SIG-M5 treated with dmso at 0.1 percent for 504 hours (cell line): ENCODE measurements at regions not wholly inside any gene's neighbourhood (a gene's known extent, or its start where the extent isn't known, plus 50 kb on each side); places are given as distances from the start of the nearest gene placed in this dataset.

Experiments used
- DNase-seq: peaks from one replicate; lab custom pipeline; 2025; ENCODE audit not compliant: unreplicated experiment; lab: John Stamatoyannopoulos, UW

DNA sequence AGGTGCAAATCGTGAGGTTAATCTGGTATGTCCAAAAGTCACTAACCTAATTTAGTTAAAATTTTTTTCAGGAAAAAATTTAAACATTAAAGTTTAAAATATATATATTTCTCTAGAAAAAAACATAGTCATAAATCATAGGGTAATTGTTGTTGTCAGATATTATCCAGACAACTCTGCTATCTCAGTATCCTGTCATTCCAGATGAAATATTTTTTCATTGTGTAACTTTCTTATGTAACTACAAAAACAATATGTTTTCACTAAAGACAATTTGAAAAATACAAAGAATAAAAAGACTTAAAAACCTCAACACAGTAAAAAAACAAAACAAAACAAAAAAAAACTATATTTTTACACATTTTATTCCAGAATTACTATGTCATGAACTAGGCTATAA lies 57.6 kb downstream of the TENT5A start:
- no peak for DNase-seq

DNA sequence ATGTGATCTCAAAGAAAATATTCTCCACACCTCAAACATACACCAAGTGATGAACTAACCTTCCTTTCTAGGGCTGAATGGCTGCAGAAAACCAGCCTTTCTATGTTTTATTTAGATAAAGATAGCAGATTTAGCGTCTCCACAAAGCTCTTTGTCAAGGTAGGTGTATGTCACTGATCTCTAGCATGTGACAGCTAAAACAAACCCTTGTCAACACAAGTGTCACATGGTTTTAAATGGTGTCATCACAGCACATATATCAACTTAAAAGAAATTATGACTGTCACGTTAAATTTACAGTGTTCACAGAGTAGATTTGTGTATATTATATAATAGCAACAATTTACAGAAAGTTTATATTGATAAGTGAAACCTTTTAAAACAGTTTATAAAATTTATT lies 58.3 kb downstream of the TENT5A start:
- DNase-seq: no peak

DNA sequence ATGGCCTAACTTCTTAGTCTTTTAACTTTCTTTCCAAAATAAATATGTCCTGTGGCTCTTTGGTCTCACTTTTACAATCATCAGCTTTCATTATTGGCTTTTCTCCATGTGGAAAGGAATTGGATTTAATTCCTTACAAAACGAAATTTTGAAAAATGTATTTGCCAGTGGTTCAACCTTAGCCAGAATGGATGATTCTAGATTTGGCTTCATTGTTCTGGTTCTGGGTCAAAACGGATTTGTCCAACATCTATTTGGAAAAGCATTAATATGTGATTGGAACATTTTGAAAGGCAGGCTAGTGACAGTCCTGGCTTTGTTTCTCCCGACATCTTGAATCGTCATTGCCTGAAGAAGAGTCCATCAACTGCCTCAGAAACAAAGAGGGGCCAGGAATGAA lies 59.2 kb downstream of the TENT5A start:
- DNase-seq: no peak

DNA sequence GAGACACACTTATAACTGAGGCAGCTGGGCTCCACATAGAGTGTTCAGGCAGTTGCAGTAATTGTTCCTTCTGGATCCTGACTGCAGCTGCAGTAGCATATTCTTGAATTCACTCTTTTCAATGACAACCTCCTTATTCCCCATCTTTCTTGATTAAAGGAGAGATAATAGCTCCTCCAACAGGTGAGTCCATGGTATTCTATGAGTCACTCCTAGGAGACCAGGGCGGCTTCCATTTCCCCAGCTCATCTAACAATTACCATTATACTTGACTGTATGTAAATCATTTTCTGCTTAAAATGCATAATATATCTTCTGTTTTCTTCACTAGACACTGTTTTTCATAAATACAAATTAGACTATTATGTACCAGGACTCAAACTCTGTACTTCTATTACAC lies 62.4 kb downstream of the TENT5A start:
- no peak for DNase-seq

DNA sequence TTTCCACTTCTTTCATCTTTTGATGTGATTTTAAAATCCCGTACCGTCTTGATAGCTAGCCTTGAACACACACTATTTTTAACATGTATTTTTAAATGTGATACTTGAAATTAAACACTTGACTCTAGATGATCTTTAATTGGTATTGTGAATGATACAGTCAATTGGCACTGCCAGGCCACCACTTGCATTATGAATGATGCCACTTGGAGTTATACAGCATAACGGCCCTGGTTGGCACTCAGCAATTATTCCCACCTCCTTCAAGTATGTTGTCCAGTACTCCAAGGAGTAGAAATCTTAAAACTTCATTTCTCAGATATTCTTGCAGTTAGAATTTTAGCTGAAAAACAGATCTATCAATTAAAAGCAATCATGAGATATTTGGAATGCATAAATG lies 62.9 kb downstream of the TENT5A start:
- no peak for DNase-seq

DNA sequence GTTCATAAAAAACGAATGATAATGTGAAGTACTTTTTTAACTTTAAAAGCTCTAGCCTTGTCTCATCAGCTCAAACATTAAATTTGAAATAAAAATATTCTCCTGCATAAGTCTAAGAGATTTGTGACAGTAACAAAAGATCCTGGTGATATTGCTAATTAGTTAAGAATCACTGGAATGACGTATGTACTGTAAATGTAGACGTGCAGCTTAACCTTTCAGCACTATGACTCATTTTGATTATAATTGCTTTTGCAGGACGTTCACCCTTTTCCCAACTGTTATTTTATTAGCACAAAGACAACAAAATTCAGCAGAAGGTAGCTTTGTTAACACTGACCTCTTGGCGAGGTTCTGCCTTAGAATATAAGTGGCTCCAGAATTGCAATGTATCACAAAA lies 68.6 kb downstream of the TENT5A start:
- DNase-seq: no peak

DNA sequence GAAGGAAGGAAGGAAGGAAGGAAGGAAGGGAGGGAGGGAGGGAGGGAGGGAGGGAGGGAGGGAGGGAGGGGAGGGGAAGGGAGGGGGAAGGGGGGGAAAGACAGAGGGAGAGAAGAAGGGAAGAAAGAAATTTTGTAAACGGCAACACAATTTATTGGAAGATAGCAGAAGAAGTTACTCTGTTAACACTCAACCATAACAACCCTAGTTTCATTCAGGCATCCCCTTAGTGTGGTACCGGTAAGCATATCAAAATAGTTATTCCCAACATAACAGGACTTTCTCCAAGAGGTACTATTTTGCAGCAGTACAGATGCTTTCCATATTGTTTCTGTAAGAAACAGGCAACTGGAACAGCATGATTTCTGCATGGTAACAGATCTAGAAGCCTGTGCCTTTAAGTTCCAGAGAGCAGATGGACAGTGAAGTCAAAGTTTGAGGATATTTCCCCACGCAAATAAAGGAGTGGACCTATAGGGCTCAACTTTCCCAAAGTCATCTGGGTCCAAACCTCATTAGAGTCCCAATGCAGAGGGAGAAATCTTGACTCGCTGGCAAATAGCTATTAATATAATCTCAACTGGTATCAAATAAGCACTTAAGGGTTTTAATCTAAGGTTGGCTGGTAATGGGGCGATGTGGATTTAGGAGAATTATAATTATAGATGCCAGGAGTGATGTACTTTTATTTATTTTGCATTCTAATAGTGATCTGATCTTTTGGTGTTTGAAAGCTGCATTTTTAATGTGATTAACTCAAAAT lies 69.4 kb downstream of the TENT5A start:
- DNase-seq: no peak

DNA sequence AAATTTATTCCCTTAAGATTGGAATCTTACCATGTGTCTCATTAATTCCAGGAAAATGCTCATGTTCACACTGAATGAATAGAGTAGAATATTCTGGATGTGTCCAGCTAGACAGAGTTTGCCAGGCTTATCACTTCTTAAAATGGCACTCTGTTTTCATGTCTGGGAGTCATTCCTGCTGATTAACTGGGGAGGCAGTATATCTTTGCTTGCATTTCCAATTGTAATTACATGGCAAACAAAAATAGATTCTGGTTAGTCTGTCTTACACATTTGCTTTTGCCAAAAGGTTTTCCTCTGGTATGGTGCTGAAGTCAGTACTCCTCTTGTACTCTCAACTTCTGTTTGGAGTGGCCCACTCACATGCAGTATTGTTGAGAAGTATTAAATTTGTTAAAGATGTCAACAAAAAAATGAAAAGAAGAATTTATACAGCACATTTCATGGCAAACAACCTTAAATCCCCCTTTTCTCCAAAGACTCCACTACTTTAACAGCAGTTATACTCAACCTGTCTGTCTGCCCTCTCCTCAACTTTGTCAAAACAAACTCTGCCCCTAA lies 70.2 kb downstream of the TENT5A start:
- DNase-seq: no peak

DNA sequence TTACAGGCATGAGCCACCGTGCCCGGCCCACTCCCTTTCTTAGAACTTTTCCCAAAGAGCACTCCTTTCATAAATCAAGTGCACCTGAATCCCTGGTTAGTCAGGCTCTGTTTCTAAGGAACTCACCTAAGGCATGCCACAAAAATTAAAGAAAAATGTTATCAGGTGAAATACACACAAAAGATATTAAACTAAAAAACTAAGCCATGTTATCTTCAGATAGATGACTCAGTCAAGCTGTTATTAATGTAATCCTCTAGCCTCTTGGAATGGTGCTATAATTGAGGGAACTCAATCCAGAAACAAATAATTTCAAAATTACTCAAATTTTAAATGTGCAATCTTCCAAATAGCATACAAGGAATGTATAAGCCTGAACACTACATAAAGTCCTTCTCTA lies 83.0 kb downstream of the TENT5A start:
- no peak for DNase-seq

DNA sequence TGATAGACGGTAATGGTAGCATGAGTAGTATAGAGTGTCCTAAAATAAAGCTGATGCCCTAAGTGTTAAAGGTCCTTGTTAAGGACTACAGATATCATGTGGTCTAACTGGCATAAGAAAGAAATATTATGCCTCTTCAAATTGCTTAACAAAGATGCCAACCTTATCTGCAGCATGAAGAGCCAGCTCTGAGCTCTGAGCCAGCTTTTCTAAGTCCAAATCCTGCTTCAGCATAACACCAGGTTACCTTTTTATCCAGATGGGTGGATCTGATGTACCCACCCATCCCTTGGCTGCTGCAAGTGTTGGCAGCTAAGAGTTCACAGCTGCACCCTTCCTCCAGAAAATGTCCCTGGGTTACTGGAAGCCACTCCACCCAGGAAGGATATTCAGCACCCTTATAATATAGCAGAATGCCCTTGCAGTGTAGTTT lies 83.8 kb downstream of the TENT5A start:
- no peak for DNase-seq

DNA sequence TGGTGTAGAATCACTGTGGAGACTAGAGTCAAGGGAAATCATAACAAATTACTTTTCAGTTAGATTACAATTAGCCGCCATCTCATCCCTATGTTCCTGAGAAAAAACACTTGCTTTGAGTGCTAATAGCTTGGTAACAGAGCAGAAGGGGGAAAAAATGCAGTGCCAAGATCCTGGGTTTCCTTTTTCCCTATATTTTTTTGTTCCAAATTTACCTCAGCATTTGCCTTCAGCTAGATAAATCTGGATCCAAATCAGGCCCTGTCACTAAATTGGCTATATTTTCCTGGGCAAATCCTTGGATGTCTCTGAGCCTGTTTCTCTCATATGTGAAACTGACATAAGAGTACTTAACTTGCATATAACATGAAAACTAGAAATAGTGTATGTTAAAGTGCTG lies 86.0 kb downstream of the TENT5A start:
- DNase-seq: no peak

DNA sequence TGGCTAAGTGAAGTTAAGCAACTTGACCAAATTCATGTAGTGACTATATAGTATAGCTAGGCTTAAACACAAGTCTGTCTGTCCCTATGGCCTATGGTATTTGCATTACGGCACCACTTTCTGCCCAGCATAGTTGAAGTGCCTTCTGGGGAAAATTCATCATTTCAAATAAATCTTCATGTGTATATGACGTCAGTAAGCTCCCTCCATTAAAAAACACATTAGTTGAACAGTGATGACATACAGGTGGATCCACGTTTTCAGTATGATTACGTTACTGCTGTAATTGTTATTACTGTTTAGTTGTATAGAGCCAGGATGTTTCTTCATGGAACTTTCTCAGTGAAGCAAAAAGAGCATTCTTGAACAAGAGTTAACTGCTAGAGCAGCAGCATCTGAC lies 96.2 kb downstream of the TENT5A start:
- no peak for DNase-seq

DNA sequence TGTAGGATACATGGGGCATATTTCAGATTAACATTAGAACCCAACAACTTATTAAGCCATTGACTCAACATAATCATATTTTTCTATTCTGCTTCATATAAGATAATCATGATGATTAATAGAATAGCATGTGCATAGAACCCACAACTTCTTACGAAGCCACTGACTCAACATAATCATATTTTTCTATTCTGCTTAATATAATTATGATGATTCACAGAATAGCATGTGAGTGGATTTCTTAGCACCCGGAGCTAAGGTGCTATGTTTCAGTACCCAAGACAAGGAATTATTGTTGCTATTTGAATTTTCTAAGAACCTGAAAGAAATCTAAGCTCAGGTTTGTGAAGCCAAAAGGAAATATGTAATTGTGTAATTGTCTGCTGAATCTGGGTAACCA lies 96.8 kb downstream of the TENT5A start:
- no peak for DNase-seq

DNA sequence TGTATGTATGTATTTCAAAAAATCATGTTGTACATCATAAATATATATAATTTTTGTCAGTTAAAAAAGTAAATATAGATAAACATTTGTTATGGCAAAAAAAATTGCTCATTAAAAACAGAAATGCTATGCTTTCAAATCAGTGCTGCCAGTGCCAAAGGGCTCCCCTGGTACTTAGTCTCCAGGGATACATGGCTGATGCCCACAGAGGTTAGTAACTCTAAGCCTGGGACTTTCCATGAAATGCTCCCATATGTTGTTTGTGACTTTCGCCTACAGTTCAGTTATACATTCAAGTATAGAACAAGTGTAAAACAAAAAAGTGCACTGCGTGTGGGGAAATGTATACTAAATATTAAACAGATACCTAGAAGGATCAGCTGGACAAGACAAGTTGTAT lies 104.0 kb downstream of the TENT5A start:
- no peak for DNase-seq

DNA sequence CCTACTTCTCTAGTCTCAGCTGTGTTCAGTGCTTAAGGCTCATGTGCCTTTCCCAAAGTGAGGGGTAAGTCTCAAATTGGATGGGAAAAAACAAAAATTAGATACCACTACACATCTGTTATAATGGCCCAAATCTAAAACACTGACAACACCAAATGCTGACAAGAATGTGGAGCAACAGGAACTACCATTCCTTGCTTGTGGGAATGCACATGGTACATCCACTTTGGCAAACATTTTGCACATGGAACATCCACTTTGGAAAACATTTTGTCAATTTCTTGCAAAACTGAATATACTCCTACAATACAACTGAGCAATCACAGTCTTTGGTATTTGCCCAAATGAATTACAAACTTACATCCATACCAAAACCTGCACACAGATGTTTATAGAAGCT lies 109.3 kb downstream of the TENT5A start:
- DNase-seq: no peak

DNA sequence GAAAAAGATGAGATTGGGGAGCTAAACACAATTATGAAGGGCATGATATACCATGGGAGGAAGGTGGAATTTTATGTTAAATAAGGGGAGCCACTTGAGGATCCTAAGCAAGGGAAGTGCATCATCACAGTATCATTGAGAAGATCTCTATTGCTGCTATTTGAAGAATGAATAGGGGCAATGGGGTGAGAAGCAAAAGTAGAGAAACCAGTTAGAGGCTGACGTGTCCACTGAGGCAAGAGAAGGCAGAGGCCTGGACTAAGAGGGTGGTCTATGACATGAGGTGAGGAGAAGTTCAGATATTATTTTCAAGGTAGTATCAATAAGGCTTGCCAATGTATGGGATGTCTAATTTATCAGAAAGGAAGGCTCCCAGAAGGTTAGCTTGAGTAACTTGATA lies 111.6 kb downstream of the TENT5A start:
- no peak for DNase-seq

DNA sequence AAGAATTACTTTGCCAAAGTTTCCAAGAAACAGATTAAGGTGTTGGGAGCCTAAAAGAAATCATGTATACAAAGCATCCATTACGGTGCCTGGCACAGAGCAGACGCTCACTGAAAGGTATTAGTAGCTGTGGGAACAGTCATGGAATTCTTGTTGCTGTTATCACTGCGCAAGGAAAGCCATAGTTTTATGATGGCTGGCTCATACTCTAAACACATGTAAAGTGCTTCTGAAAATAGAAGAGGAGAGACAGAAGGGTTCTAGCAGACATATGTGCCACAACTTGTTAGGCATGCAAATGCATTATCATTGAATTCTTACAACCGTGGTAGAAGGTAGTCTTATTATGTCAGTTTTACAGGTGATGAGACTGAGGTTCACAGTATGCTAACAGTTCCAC lies 112.4 kb downstream of the TENT5A start:
- no peak for DNase-seq

DNA sequence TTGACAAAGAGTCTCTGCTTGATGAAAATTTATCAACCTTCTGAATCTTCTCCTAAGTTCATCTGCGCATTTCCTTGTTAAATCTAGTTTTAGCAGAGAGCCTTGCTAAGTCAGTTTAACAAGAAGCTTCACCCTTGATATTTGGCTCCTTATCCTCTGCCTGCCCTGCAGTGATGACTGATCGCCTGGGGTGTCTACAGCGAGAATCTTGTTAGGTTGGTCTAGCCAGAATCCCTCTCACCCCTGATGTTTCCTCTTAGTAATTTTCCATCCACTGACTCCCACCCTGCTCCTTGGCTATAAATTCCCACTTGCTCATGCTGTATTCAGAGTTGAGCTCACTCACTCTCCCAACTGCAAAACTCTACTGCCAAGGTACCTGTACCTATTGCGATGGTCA lies 114.1 kb downstream of the TENT5A start:
- no peak for DNase-seq

DNA sequence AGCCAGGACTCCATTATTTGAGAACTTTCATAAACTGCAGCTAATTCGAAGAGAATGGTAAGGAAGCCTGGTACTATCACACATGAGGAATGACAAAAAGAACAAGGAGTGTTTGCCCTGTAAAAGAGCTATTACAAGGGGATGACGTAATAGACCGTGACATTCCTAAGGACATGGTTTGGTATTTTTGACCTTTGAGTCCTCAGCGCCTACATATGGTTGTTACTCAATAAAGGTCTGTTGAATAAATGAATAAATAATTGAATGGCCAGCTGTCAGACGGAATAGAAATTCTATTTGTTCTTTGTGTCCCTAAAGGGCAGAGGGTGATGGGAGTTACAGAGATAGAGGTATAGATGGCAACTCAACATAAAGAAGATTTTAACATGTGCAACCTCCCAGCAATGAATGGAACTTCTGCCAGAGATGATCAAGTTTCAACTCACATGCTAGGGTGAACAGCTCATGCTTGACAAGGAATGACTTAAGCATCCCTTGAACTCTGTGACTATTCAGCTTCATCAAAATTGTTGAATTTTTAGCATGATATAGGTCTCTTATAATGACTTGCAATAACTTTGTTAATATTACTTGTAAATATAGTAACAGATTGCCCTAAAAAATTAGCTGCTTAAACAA lies 115.4 kb downstream of the TENT5A start:
- DNase-seq: no peak

DNA sequence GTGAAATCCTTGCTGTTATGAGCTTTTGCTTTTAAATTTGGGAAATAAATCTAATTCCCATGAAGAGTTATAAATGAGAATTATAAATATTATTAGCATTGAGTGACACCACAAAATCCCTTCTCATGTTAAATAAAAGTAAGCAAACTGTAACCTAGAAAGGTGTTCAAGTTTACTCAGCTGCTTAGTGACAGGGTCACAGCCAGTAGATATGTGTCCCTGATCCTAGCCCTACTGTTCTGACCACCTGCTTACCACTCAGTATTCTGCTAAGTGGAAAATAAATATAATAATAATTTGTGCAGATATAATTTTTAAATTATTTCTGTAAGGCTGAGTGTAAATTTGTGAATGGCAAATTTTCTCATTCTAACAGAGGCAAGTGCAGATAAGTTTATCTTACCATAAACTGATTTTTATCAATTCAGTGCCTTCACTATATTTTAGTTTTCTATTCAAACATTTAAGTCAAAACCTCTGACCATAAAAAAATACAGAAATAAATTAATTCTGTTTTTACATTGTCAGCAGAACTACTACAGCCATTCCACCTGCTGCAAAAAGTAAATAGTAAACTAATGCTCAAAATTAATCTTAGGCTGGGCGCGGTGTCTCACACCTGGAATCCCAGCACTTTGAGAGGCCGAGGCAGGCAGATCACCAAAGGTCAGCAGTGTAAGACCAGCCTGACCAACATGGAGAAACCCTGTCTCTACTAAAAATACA lies 118.2 kb downstream of the TENT5A start:
- DNase-seq: no peak

DNA sequence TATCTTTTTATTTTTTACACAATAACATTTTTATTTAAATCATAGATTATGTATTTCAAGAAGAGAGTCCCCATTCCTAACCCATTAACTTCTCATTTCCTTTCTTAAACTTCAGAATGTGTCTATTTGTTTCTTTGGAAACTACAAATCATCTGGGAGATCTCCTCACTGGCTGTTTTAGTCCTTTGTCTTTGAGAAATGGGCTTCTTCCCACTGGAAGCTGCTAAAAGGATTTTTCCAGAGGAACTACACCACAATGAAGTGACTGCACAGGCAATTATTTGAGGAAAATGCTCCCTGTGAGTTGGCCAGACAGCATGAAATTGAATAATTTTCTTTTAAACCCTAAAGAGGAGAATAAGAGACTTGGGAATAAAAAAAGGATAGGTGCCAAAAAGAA lies 119.1 kb downstream of the TENT5A start:
- DNase-seq: no peak

DNA sequence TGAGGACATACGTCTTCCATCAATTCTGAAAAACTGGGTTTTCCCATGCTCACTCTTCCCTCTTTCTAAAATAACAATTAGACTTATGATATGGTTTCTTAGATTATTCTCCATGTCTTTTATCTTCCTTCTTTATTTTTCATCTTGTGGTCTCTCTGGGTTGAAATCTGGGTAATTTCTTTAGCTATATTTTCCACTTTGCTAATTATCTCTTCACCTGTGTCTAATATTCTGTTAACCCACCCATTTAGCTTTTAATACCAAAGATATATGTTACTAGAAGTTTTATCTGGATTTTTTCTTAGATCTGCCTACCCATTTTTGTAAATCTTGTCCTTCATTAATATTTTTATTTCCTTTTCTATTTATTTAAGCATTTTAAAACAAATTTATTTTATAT lies 121.8 kb downstream of the TENT5A start:
- no peak for DNase-seq
